GM23338 (cell line): ENCODE measurements at regions not wholly inside any gene's neighbourhood (a gene's known extent, or its start where the extent isn't known, plus 50 kb on each side); places are given as distances from the start of the nearest gene placed in this dataset.

ENCODE experiments used
- CREB1 ChIP-seq: fragments of 250-450 bp; sonication (Bioruptor Pico); IDR thresholded peaks from 2 replicates; pipeline ENCODE4 v1.5.0; 2020; ENCODE audit warnings: low read depth, mild to moderate bottlenecking, moderate library complexity
- EZH2 ChIP-seq: fragments of 200-600 bp; sonication (generic); IDR thresholded peaks from one replicate; pipeline ENCODE4 v1.8.0; 2017; ENCODE audit warnings: antibody characterized with exemption, mild to moderate bottlenecking, low read depth; ENCODE audit not compliant: unreplicated experiment
- EZH2phosphoT487 ChIP-seq: fragments of 200-600 bp; sonication (generic); IDR thresholded peaks from one replicate; pipeline ENCODE4 v1.8.1; 2018; ENCODE audit warnings: antibody characterized with exemption; ENCODE audit not compliant: unreplicated experiment
- JUNB ChIP-seq: IDR thresholded peaks from one replicate; pipeline ENCODE4 v1.6.1; 2016; ENCODE audit warnings: antibody characterized with exemption; ENCODE audit not compliant: unreplicated experiment
- NANOG ChIP-seq: IDR thresholded peaks from 2 replicates; pipeline ENCODE4 v1.6.1; 2016; ENCODE audit warnings: antibody characterized with exemption, borderline replicate concordance
- POLR2AphosphoS5 ChIP-seq: IDR thresholded peaks from 2 replicates; pipeline ENCODE4 v1.6.1; 2016; ENCODE audit warnings: antibody characterized with exemption, low read depth
- STAT1 ChIP-seq: IDR thresholded peaks from one replicate; pipeline ENCODE4 v1.6.1; 2016; ENCODE audit warnings: antibody characterized with exemption; ENCODE audit not compliant: unreplicated experiment
- ZNF114 ChIP-seq: fragments of 250-450 bp; sonication (Bioruptor Pico); IDR thresholded peaks from 2 replicates; pipeline ENCODE4 v1.5.0; 2020; ENCODE audit warnings: mild to moderate bottlenecking, moderate library complexity
- ZNF331 ChIP-seq: fragments of 250-450 bp; sonication (Bioruptor Pico); IDR thresholded peaks from 2 replicates; pipeline ENCODE4 v1.5.0; 2020; ENCODE audit warnings: low read depth, mild to moderate bottlenecking, moderate library complexity
- TF ChIP-seq, protein P1 (sequence below), 2 experiments: fragments of 200-600 bp in 1 of 2; sonication (generic) in 1 of 2; conservative IDR thresholded peaks; 2 replicates each; pipeline versions ENCODE4 v1.5.1 to v1.6.1; 2016 to 2017; ENCODE audit warnings: antibody characterized with exemption in 2 of 2, low read depth in 2 of 2, mild to moderate bottlenecking in 2 of 2, moderate library complexity in 1 of 2
- TF ChIP-seq, protein P2 (sequence below): IDR thresholded peaks from one replicate; pipeline ENCODE4 v1.6.1; 2018; ENCODE audit warnings: antibody characterized with exemption; ENCODE audit not compliant: unreplicated experiment
- TF ChIP-seq, protein P3 (sequence below): fragments of 250-450 bp; sonication (Bioruptor Pico); IDR thresholded peaks from 2 replicates; pipeline ENCODE4 v1.5.0; 2020; ENCODE audit warnings: mild to moderate bottlenecking, moderate library complexity
- TF ChIP-seq, protein P4 (sequence below): IDR thresholded peaks from 2 replicates; pipeline ENCODE4 v1.6.1; 2016; ENCODE audit warnings: antibody characterized with exemption

DNA sequence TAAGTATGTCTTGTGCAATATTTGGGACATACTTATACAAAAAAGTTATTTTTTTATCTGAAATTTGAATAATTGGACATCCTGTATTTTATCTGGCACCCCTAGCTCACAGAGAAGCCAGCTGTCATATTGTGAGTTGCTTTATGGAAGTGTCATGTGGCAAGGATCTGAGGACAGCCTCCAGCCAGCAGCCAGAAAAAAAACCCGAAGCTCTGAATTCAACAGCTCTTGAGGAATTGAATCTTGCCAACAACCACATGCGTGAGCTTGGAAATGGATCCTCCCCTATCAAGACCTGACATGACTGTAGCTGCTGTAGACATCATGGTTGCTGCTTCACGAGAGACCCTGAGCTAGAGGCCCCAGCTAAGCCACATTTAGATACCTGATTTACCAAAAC is 187.2 kb upstream of the SHISA6 start:
- TF ChIP-seq, protein P1, sequence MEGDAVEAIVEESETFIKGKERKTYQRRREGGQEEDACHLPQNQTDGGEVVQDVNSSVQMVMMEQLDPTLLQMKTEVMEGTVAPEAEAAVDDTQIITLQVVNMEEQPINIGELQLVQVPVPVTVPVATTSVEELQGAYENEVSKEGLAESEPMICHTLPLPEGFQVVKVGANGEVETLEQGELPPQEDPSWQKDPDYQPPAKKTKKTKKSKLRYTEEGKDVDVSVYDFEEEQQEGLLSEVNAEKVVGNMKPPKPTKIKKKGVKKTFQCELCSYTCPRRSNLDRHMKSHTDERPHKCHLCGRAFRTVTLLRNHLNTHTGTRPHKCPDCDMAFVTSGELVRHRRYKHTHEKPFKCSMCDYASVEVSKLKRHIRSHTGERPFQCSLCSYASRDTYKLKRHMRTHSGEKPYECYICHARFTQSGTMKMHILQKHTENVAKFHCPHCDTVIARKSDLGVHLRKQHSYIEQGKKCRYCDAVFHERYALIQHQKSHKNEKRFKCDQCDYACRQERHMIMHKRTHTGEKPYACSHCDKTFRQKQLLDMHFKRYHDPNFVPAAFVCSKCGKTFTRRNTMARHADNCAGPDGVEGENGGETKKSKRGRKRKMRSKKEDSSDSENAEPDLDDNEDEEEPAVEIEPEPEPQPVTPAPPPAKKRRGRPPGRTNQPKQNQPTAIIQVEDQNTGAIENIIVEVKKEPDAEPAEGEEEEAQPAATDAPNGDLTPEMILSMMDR (conservative IDR thresholded peaks at IDR 0.05; ENCODE audit: low read depth in 2 of 2): no peak
- TF ChIP-seq POLR2AphosphoS5 (no peak), EZH2 (no peak), JUNB (no peak), CREB1 (no peak), ZNF331 (no peak), STAT1 (no peak), EZH2phosphoT487 (no peak), NANOG (no peak), ZNF114 (CRISPR knock-in tag) (no peak)
- TF ChIP-seq, protein P2, sequence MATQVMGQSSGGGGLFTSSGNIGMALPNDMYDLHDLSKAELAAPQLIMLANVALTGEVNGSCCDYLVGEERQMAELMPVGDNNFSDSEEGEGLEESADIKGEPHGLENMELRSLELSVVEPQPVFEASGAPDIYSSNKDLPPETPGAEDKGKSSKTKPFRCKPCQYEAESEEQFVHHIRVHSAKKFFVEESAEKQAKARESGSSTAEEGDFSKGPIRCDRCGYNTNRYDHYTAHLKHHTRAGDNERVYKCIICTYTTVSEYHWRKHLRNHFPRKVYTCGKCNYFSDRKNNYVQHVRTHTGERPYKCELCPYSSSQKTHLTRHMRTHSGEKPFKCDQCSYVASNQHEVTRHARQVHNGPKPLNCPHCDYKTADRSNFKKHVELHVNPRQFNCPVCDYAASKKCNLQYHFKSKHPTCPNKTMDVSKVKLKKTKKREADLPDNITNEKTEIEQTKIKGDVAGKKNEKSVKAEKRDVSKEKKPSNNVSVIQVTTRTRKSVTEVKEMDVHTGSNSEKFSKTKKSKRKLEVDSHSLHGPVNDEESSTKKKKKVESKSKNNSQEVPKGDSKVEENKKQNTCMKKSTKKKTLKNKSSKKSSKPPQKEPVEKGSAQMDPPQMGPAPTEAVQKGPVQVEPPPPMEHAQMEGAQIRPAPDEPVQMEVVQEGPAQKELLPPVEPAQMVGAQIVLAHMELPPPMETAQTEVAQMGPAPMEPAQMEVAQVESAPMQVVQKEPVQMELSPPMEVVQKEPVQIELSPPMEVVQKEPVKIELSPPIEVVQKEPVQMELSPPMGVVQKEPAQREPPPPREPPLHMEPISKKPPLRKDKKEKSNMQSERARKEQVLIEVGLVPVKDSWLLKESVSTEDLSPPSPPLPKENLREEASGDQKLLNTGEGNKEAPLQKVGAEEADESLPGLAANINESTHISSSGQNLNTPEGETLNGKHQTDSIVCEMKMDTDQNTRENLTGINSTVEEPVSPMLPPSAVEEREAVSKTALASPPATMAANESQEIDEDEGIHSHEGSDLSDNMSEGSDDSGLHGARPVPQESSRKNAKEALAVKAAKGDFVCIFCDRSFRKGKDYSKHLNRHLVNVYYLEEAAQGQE: no peak
- TF ChIP-seq, protein P3, sequence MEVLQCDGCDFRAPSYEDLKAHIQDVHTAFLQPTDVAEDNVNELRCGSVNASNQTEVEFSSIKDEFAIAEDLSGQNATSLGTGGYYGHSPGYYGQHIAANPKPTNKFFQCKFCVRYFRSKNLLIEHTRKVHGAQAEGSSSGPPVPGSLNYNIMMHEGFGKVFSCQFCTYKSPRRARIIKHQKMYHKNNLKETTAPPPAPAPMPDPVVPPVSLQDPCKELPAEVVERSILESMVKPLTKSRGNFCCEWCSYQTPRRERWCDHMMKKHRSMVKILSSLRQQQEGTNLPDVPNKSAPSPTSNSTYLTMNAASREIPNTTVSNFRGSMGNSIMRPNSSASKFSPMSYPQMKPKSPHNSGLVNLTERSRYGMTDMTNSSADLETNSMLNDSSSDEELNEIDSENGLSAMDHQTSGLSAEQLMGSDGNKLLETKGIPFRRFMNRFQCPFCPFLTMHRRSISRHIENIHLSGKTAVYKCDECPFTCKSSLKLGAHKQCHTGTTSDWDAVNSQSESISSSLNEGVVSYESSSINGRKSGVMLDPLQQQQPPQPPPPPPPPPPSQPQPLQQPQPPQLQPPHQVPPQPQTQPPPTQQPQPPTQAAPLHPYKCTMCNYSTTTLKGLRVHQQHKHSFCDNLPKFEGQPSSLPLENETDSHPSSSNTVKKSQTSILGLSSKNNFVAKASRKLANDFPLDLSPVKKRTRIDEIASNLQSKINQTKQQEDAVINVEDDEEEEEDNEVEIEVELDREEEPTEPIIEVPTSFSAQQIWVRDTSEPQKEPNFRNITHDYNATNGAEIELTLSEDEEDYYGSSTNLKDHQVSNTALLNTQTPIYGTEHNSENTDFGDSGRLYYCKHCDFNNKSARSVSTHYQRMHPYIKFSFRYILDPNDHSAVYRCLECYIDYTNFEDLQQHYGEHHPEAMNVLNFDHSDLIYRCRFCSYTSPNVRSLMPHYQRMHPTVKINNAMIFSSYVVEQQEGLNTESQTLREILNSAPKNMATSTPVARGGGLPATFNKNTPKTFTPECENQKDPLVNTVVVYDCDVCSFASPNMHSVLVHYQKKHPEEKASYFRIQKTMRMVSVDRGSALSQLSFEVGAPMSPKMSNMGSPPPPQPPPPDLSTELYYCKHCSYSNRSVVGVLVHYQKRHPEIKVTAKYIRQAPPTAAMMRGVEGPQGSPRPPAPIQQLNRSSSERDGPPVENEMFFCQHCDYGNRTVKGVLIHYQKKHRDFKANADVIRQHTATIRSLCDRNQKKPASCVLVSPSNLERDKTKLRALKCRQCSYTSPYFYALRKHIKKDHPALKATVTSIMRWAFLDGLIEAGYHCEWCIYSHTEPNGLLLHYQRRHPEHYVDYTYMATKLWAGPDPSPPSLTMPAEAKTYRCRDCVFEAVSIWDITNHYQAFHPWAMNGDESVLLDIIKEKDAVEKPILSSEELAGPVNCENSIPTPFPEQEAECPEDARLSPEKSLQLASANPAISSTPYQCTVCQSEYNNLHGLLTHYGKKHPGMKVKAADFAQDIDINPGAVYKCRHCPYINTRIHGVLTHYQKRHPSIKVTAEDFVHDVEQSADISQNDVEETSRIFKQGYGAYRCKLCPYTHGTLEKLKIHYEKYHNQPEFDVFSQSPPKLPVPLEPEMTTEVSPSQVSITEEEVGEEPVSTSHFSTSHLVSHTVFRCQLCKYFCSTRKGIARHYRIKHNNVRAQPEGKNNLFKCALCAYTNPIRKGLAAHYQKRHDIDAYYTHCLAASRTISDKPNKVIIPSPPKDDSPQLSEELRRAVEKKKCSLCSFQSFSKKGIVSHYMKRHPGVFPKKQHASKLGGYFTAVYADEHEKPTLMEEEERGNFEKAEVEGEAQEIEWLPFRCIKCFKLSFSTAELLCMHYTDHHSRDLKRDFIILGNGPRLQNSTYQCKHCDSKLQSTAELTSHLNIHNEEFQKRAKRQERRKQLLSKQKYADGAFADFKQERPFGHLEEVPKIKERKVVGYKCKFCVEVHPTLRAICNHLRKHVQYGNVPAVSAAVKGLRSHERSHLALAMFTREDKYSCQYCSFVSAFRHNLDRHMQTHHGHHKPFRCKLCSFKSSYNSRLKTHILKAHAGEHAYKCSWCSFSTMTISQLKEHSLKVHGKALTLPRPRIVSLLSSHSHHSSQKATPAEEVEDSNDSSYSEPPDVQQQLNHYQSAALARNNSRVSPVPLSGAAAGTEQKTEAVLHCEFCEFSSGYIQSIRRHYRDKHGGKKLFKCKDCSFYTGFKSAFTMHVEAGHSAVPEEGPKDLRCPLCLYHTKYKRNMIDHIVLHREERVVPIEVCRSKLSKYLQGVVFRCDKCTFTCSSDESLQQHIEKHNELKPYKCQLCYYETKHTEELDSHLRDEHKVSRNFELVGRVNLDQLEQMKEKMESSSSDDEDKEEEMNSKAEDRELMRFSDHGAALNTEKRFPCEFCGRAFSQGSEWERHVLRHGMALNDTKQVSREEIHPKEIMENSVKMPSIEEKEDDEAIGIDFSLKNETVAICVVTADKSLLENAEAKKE: no peak
- TF ChIP-seq, protein P4, sequence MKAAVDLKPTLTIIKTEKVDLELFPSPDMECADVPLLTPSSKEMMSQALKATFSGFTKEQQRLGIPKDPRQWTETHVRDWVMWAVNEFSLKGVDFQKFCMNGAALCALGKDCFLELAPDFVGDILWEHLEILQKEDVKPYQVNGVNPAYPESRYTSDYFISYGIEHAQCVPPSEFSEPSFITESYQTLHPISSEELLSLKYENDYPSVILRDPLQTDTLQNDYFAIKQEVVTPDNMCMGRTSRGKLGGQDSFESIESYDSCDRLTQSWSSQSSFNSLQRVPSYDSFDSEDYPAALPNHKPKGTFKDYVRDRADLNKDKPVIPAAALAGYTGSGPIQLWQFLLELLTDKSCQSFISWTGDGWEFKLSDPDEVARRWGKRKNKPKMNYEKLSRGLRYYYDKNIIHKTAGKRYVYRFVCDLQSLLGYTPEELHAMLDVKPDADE: no peak
